ENCODE measurements at regions not wholly inside any gene's neighbourhood (a gene's known extent, or its start where the extent isn't known, plus 50 kb on each side); places are given as distances from the start of the nearest gene placed in this dataset.

- no peak for DNase-seq (ENCODE audit: low read depth, low spot score)
Measured at GRCh38 chr2:8067784-8068336, 614.0 kb upstream of the ID2 start.

DNA sequence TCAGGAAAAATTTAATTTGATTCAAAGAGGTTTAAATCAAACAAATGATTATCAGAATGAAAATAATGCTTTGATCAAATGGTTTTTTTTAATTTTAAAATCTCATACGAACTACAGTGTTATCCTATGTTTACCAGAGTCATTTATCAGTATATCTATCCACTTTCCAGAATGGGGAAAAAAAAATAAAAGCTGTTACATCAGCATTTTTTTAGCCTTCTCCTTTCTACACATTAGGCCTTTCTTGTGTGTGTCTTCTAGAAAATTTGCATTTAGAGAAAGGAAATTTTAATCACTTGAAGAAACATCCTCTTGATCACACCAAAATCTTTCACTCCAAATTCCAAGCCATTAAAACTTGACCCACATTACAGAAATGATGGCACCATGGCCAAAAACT, 608.9 kb upstream of the ID2 start:
- DNase-seq (ENCODE audit: low read depth, low spot score): no peak

GRCh38 chr2:8073916-8074315, 607.9 kb upstream of the ID2 start:
- no peak for DNase-seq (ENCODE audit: low read depth, low spot score)

- DNase-seq (ENCODE audit: low read depth, low spot score): no peak
Measured at GRCh38 chr2:8076448-8077342, 605.2 kb upstream of the ID2 start.

DNA sequence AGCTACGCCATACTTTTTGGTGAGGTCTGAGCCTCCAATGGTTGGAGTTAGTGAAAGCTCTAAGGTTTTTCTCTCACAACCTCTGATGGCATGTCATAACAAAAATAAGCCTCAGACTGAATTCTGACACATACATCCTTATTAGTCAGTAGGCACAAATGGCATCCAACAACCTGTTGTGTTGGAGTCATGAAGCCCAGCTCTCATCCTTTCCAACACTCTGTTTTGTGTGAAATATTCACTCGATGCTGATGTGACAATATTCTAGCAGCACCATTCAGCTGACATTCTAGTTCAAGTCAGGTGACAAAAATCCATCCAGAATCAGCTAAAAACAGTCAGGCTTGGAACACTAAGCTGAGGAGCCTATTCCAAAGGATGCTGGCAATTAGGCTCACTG, 603.2 kb upstream of the ID2 start:
- no peak for DNase-seq (ENCODE audit: low read depth, low spot score)

DNA sequence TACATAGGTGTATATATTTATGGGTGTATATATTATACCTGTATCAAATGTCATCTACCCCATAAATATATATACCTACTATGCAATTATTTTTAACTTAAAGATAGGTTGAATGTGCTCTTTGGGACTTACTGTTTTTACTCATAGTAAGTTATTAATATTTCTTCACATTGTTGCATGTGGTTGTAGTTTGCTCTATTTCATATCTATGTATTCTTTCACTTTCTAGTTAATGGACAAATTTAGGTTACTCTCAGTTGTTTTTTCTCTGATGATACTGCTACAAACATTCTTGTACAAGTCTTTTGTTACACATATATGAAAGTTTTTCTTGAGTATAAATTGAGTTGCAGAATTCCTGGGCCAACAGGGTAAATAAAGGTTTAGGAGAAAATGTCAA, 601.8 kb upstream of the ID2 start:
- no peak for DNase-seq (ENCODE audit: low read depth, low spot score)

GRCh38 chr2:8081130-8081529, 600.7 kb upstream of the ID2 start:
- DNase-seq (ENCODE audit: low read depth, low spot score): no peak

DNA sequence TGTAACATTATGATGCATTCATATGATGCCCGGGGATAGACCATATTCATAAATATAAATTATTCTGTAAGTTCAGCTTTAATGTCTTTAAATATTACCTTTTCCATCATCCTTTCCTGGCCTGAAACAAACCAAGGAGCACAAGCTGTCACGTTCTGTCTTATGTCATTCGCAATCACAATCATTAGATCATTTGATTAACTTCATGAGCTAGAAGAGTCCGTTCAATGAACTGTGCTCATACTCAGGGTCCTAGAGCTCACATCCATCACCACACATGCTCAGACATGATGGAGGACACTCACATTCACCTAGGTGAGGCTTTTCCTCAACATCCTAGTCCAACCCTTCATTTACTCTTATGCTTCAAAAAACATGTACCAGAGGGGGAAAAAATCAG, 599.0 kb upstream of the ID2 start:
- DNase-seq (ENCODE audit: low read depth, low spot score): no peak

GRCh38 chr2:8086357-8086756, 595.5 kb upstream of the ID2 start:
- no peak for DNase-seq (ENCODE audit: low read depth, low spot score)

- DNase-seq (ENCODE audit: low read depth, low spot score): peak; percentile 91
Measured at GRCh38 chr2:8086796-8087479, 594.9 kb upstream of the ID2 start.

- no peak for DNase-seq (ENCODE audit: low read depth, low spot score)
Measured at GRCh38 chr2:8087480-8087840, 594.4 kb upstream of the ID2 start.

- DNase-seq (ENCODE audit: low read depth, low spot score): no peak
Measured at GRCh38 chr2:8088810-8089209, 593.0 kb upstream of the ID2 start.

GRCh38 chr2:8089596-8089995, 592.3 kb upstream of the ID2 start:
- peak; percentile 49 for DNase-seq (ENCODE audit: low read depth, low spot score)

- peak; percentile 60 for DNase-seq (ENCODE audit: low read depth, low spot score)
Measured at GRCh38 chr2:8090748-8091700, 590.8 kb upstream of the ID2 start.

GRCh38 chr2:8094526-8094925, 587.3 kb upstream of the ID2 start:
- no peak for DNase-seq (ENCODE audit: low read depth, low spot score)

DNA sequence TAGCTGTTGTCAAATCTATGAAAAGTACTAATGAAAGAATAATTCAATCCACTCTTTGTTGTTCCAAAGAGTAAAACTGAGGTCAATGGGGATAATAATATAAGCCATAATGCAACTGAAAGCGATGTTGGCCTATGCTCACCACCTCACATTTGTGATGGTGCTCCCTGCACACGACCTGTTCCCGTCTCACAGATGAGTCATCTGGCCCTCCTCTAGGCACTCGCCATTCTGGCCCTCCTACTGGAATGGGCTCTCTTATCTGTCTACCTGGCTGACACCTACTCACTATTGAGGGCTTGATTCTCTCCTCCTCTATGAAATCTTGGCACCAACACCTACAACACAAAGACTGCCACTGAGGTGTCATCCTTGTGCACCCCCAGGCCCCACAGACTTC, 585.9 kb upstream of the ID2 start:
- no peak for DNase-seq (ENCODE audit: low read depth, low spot score)

DNA sequence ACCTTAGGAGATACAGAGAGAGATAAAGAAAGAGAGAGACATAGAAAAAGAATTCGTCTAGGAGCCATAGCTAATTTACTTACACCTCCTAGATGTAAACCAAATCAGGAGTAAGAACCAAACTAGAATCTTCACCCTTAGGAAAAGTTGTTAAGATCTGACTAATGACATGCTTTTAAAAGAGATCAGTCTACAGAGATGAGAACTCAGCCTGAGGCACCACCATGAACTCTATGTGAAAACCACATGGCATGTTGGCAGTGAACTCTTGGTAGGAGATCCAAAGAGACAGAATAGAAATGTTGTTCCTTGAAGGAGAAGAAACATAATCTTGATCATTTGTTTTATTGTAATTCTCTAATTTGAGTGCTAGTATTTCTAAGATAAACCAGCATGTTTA, 585.4 kb upstream of the ID2 start:
- DNase-seq (ENCODE audit: low read depth, low spot score): no peak

DNA sequence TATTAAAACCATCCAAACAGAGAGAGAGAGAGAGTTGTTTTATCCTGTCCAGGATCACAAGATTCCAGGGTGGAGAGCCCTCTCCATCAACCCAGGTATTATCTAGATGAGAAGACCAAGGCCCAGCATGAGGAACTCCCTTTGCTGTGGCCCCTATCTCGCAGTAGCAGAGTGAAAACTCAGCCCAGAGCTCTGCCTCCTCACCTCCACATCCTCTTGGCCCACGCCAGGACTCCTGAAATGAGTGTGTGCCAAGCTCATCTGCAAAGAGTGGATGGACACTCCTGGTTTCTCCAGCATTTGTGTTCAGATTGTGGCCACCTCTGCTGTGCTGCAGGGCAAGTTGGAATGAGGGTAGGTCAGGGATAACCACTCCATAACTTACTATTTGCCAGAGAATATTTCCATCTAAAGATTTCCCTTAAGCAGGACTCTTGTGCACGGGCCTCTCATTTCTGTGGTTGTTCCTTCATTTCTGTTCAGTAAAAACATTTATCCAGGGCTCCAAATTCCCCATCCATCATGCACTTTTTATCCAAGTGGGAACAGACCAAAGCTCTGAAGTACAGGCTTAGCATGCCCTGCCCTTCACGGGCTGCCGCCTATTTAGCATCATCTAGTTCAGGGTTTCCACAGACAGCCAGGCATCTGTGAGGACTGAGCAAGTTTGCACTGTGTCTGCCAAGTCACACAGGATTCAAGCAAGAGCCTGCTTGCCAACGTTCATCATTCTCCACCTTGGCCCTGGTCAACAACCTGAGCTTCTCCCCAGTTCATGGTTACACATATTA, 583.2 kb upstream of the ID2 start:
- DNase-seq (ENCODE audit: low read depth, low spot score): no peak

- DNase-seq (ENCODE audit: low read depth, low spot score): no peak
Measured at GRCh38 chr2:8099267-8099582, 582.6 kb upstream of the ID2 start.

GRCh38 chr2:8101614-8102277, 580.1 kb upstream of the ID2 start:
- no peak for DNase-seq (ENCODE audit: low read depth, low spot score)

- DNase-seq (ENCODE audit: low read depth, low spot score): no peak
Measured at GRCh38 chr2:8102470-8102869, 579.4 kb upstream of the ID2 start.

Data from astrocyte of the hippocampus (primary cell).